GM18511 (cell line): ENCODE measurements at regions not wholly inside any gene's neighbourhood (a gene's known extent, or its start where the extent isn't known, plus 50 kb on each side); places are given as distances from the start of the nearest gene placed in this dataset.

Source experiments
- ATAC-seq: cut with Tn5 transposase; IDR thresholded peaks from one replicate; pipeline ENCODE4 v1.9.1; 2021; ENCODE audit warnings: mild to moderate bottlenecking, moderate library complexity; ENCODE audit not compliant: unreplicated experiment

DNA sequence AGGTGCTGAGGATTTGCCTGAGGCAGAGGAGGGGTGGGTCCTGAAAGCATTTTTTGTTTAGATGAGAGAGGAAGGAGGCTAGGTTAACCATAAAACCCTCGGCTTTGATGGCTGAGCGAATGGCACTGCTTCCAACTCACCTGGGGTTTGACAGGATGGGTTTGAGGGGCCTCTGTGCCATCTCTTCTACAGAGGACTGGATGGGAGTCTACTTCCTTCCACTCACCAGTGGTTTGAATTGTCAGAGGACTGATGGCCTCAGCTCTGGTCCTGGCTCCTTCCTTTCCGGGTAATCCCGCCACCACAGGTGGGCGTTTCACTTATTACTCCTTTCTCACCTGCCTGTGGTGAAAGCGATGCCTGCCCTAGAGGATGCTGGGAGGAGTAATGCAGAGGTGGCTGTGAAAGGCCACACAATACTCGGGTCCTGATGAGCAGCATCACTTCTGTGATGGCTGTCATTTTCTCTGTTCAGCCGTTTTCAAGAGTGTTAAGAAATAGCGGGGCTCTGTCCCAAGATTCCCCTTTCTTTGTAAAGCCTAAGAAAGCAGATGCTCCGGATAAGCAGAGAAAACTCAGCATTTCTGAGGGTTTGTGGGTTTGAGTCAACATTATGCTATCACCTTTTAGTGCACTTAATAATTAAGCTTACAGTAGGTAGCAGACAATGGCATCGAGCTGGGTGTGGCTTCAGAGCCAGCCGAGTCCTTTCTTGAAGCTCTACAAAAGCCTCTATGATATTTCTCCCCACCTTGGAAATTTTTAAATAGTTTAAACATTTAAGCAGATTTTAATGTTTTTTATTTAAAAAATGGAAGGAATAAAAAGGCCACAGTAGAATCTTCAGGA lies 220.7 kb downstream of the HLX start:
- ATAC-seq = no peak

- ATAC-seq = no peak
Observed at GRCh38 chr1:221100611-221101010, 221.4 kb downstream of the HLX start.

DNA sequence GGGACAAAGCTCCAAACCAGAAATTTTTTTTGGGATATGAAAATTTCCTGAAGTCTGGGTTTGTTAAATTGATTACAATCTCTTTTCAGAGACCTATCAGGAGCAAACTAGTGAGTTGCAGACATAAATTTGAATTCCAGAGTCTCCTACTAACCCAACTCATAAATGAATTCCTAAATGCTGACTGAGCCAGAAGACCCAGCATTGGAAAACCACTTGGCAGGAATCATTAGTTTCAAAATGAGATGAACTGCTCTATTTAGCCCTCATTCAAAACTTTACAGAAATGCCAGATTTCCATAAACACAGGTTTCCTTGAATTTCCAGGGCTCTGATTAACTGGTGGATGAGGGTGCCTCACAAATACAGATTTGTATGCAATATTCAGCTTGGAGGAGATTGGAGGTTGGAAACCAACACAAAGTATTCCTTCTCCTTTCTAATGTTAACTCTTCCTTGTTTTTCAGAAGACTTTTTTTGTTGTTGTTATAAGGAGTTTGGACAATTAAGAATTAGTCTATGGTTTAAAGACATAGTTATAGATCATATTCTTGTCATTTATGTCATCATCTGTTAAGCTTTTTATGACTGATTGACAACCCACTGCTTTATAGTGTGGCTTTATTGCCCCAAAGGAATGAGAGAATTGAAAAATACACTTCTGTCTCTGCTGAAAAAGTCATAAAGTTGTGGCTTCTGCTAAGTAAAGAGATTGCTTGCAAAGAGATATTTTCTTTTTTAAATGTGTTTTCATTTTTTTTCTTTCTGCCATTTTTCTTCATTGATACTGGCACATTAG lies 222.8 kb downstream of the HLX start:
- ATAC-seq = no peak

- ATAC-seq = no peak
Observed at GRCh38 chr1:221104596-221104995, 225.4 kb downstream of the HLX start.

DNA sequence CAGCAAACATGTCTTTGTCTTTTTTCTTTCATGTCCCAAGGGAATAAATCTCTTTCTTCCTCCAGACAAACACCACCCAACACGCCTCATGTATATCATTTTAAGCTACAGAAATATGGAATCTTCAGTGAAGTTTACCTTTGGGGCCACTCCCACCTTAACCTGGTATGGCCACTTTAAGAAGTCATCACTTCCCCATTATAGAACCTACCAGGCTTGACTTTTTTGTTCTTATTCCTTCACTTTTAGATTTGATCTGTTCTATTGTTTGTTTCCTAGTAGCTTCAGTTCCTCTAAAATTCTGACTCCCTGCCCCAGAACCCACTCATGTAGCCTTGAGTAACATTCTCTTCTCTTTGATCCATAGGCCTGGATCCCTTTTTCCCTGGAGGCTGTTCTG lies 226.3 kb downstream of the HLX start:
- no peak for ATAC-seq

DNA sequence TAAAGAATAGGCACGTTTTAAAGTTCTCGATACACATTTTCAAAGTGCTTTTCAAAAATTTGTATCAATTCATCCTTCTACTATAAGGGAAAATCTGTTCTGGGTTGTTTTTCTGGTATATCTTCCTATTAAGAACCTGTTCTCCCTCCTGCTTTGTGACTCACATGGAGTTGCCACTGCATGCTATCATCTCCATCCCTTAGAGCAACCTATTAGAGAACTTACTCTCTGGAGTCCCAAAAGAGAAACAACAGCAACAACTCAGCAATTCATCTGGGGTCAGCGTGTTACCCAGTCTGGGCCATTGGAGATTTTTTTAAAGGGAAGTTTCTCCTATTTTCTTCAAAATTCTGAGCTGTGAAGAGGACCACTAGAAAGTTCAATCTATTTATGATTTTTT lies 227.4 kb downstream of the HLX start:
- ATAC-seq = no peak

- ATAC-seq = no peak
Observed at GRCh38 chr1:221109930-221110329, 230.7 kb downstream of the HLX start.

DNA sequence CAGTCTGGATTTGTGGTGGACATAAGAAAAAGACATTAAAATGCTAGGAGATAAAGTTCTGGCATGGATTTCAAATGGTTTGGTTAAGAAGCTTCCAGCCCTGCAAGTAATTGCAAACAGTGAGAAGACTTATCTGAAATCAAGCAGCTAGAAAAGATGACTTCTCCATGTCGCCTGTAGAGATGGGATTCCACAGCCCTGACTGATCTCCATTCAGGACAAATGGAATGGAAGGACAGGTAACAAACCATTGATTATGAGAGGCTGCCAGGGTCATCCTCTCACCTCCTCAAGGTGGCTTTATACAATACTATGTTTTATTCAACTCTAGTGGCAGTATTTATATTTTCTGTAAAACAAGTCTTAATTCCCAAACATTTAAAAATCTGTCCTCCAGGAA lies 237.9 kb downstream of the HLX start:
- ATAC-seq = no peak

DNA sequence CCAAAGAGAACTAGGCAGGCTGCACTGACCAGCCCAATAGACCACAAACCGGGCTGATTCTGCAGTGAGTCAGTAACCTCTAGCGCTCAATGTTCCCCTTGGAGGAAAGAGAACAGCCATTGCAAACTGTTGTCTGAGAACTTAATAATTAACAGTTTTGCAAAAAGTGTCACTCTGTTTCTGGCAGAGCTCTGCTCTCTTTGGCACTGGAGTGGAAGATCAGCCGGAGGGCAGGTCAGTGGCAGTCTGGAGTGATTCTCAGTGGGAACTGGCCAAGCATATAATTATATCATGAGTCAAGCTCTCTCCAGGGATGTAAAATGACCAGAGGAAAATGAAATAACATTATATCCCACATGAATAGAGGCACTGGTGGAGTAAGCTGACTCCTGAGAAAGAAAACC lies 238.3 kb downstream of the HLX start:
- no peak for ATAC-seq

DNA sequence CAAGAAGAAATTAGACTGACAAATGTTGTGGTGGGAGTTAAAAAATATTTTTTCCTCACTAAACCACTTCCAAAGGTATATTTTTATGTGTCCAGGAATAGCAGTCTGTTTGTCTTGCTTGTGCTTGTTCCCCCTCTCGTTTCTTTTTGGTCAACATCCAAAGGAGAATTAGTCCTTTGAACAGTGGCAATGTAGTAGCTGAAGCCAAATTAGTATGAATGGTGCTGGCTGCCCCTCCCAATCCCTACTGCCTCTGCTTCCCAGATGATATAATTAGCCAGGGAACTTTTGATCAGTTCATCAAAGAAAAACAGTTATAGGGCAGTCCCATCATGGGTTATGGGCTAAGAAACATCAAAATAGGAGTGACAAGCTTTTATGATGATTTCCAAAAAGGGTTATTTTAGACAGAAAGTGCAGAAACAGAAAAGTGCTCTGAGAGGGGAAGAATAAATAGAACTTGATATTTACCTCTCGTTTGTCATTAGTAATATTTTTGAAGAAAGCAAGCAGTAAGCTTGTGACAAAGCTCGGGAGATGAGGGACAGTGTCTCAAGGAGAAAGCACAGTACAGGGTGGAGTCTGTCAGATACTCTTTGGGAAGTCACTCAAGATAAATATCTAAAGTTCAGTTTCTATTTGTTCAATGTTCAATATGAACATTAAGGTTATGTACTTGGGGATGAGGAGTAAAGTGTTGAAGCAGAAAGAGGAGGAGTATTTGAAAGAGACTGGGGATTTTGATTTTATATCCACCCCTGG lies 239.1 kb downstream of the HLX start:
- no peak for ATAC-seq

DNA sequence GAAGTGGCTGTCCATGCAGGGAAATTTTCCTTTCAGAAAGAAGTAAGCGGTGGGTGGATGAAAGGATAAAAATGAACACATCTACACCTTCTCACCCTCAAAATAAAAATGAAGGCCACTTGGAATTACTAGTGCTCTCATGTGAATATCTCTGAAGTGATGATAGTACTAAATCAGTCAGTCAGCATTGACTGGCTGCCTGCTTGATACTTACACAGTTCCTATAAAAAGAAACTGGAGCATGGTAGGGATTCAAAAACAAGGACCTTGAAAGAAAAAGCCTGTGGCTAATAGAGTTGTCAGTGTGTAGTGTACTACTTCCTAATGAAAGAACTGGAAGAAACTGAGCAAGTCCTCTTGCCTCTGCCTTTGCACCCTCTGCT lies 239.7 kb downstream of the HLX start:
- no peak for ATAC-seq

- no peak for ATAC-seq
Observed at GRCh38 chr1:221122501-221122900, 243.3 kb downstream of the HLX start.

GRCh38 chr1:221125976-221126375 lies 246.7 kb downstream of the HLX start:
- ATAC-seq = no peak

DNA sequence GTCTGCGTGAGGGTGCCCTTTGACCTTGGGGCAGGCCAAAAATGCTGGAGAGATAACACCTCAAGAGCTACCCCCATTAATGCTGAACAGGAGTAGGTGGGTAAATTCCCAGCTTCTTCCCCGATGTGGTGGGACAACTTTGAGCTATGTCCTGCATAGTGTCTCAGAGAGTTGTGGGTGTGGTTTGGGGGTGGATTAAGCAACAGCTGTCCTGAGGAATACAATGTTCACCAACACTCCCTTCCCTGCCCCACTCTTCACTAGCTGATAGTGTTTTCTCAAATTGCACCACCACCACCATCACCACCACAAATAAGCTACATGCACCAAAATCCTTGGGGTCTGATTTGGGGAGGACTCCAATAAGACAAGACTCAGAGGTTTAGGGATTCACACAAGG lies 258.4 kb downstream of the HLX start:
- ATAC-seq = no peak

DNA sequence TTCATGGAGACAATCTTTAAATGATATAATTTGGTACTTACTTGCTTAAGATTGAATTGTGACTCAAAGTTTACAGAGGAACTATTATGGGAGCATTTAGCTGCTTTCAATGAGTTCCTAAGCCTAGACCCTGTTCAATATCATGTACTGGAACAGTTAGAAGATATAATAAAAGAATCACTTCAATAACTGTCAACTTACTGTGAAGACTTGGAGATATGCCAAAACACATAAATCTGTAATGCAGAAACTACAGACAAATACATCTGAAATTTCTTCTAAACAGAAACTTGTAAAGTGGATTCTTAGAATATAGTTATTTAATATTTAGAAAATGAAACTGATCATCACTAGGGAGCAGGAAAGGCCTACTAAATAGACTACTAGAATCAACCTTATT lies 259.3 kb downstream of the HLX start:
- ATAC-seq = no peak

DNA sequence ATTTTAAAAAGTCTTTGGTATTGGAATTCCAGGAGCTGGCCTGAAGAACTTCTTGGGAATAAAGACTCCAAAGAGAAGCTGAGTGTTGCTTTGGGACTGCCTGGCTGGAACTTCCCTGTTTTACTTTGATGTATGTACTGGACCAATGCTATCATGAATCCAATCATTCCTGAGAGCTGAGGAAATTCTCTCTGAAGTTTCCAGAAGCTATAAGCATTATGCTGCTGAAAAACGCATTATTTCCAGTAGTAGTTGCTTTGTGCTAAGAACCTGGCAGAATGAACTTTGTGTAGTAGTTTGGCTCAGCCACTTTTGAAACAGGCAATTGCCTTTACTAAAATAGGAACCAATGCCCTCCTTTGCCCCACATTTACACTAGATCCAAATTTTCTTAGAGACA lies 260.7 kb downstream of the HLX start:
- ATAC-seq = no peak

GRCh38 chr1:221141096-221141495 lies 261.9 kb downstream of the HLX start:
- ATAC-seq = no peak

GRCh38 chr1:221141606-221142285 lies 262.5 kb downstream of the HLX start:
- no peak for ATAC-seq

DNA sequence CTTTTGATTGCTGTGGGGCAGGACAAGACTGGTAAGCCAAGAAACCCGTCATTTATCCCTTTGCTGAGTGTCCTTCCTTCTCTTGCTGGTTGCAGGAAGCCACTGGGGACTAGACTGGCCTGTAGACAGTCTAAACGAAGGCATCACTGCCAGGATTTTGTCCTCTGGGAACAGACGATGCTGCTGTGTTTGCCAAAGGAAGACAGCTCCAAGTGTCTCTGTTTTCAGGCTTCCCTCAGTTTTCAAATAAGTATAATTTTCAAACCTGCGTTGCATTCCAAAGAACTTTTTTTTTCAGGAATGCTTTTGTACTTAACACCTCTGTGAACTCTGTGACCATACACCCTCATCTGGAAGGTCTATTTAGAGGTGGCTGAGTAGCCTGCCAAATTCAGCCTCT lies 269.4 kb downstream of the HLX start:
- ATAC-seq = no peak

- no peak for ATAC-seq
Observed at GRCh38 chr1:221149111-221149510, 269.9 kb downstream of the HLX start.

DNA sequence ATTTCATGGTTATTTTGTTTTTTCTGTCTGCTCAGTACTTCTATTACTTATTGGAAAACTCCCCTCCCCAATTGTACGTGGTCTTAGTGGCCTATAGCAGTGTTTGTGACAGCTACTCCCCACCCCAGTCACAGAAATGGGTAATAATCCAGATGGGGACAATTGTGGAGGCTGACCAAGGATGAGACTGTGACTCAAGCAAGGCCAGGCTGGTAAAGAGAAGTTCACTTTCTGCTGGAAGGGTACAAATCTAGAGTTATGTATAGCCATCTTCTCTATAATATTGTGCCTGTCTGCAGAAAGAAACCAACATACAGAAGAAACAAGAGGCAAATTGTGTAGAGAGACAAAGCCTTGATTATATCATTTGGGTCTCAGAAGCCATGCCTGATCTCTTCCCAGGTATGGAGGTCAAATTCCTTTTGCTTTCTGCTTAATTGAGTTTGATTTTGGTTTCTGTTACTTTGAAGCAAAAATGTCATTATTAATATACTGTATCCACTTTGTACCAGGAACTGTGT lies 270.4 kb downstream of the HLX start:
- ATAC-seq = no peak
